T-helper 1 cell (primary cell): ENCODE measurements at regions not wholly inside any gene's neighbourhood (a gene's known extent, or its start where the extent isn't known, plus 50 kb on each side); places are given as distances from the start of the nearest gene placed in this dataset.
"Not testable (repeated sequence)": the region's sequence is repeated elsewhere in the genome, so short reads cannot be mapped to it uniquely, and the experiment has no call there.

Experiments used
- DNase-seq, 5 donors: peaks; one replicate each; pipeline ENCODE4 v3.0.0-alpha.2; 2012 to 2020

DNA sequence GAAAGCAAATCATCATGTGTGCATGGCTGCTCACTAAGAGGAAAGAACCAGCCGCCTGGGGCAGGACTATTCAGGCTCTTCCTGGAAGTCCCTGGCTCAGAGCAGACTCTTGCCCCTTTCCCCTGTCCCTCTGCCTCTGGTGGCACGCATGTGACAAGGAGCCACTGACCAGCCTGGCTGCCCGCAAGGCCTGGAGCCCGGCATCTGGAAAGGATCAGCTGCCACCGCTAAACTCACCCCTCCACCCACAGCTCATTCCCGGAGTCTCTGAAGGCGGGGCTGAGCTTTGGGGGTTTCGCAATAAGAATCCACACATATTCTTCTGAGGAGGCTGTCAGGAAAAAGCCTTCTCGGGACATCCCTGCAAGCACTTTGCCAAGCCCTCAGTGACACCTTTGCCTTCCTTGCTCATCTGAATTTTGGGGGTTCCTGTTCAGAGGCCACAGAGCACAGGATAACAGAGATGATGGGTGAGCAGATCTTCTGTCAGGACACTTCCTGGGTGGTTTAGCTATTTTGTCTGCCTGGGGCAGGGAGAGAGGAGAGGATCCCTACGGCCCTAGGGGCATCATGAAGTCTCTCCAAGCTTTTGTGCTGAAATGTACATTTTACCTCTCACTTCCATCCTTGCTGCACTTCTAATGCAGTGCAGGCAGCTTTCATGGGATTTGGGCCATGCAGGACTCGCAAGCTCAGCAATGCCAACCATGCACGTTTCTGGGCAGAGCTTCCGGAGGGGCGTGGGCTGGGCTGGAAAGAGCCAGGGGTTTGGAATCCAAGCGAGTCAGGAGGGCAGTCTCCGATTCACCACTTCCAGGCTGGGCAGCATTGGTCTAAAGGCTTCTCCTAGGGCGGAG, 124.8 kb upstream of the MAP1LC3B2 start:
- DNase-seq: no peak

DNA sequence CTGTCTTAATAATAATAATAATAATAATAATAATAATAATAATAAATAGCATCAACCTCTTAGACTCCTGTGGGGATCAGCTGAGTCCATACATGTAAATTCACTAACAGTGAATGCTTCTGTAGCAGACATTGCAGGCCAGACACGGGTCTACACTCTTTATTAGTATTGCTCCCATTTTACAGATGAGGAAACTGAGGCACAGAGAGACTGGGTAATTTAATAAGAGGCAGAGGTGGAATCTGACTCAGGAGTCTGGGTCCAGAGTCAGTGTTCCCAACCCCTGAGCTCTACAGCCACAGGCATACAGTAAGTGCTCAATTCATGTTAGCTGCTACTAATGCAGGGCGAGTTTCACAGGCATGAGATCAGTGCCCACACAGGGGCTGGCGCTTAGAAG, 123.2 kb upstream of the MAP1LC3B2 start:
- no peak for DNase-seq

DNA sequence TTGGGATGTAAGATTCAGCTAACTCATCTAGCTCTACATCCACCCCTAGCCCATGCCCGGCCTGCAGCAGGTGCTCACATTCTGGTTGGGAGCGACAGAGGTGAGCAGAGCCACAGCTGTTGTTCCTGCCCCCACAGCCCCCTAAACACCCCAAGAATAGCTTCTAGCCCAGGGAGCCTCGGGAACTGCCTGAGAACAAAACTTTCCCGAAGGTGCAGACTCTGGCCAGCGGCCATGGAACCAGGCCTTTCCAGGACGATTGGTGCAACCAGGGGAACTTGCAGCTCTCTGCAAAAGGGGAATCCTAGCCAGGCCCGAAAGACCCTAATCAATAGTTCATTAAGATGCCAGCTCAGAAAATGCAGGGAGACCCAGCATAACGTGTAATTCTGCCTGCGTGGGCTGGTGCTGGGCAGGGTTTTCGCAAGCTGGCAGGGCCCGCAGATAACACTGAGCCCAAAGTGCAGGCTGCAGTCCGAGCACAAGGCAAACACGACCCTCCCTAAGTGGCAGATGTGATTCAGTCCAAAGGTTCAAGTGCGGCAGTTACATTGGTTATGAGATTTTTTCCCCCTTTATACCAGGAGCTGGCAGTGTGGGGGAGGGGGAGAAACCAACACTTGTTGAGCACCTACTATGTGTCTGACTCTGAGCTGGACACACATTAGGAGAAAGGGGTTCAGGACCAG, 122.5 kb upstream of the MAP1LC3B2 start:
- no peak for DNase-seq

DNA sequence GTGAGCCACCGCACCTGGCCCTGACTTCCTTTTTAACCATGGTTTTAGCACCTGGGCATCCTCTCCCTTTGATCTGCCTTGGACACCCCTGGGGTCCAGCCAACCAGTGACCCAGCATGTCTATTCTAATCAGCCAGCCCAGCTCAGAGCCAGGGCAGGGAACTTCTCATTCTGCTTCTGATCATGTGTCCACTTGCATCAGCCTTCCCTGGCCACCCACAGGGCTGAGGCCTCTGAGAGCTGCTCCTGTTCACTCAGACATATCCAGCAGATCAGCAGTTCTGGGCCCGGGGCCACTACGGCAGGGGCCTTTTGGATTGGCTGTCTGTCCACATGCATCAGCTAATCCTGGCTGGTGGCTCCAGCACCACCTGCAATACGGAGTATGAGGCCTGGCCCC, 117.9 kb upstream of the MAP1LC3B2 start:
- no peak for DNase-seq

DNA sequence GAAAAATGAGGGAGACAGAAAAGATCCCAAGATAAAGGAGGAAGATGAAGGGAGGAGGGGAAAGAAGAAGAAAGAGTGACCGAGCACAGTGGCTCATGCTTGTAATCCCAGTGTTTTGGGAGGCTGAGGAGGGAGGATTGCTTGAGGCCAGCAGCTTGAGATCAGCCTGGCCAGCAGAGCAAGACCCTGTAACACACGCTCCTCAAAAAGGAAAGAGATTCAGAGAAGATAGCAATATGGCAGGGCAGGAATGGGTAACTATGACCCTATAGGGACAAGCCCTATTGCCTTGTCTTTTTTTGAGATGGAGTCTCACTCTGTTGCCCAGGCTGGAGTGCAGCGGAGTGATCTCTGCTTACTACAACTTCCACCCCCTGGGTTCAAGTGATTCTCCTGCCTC, 116.9 kb upstream of the MAP1LC3B2 start:
- no peak for DNase-seq

DNA sequence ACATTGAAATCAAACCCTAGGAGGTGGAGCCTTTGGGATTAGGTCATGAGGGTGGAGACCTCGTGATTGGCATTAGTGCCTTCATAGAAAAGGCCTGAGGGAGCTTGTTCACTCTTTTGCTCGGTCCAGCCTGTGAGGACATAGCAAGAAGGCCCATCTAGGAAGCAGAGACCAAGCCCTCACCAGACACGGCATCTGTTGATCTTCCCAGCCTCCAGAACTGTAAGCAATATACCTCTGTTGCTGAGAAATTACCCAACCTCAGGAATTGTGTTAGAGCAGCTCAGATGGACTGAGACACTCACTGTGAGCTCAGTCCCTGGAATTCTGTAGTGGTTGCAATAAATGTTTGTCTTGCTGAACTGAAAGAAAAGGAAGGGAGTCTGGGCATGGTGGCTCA, 116.2 kb upstream of the MAP1LC3B2 start:
- no peak for DNase-seq

DNA sequence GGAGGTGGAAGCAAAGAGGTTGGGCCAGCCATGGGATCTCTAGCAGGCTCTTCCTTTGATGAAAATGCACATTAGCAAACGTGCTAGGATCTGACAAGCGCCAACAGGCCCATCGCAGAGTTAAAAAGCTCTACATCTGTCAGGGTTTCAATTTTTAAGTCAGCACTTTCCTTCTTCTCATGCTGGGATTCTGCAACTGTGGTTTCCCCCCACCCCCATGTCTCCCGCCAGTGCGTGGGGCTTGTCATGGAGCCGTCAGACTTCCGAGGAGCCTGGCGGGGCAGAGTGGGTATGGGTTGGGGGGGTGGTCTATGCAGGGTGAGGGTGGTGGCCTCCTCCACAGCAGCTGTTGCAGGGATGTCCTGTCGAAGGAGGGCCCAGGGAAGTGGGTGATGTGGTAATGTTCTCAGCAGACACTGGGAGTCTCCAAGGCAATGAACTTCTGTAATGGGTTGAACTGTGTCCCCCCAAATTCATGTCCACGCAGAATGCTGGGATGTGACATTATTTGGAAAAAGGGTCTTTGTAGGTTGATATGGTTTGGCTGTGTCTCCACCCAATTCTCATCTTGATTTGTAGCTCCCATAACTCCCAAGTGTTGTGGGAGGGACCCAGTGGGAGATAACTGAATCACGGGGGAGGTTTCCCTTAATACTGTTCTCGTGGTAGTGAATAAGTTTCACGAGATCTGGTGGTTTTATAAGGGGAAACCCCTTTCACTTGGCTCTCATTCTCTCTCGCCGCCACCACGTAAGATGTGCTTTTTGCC, 115.2 kb upstream of the MAP1LC3B2 start:
- DNase-seq: peak in 1 of 5 donors; percentile 10

DNA sequence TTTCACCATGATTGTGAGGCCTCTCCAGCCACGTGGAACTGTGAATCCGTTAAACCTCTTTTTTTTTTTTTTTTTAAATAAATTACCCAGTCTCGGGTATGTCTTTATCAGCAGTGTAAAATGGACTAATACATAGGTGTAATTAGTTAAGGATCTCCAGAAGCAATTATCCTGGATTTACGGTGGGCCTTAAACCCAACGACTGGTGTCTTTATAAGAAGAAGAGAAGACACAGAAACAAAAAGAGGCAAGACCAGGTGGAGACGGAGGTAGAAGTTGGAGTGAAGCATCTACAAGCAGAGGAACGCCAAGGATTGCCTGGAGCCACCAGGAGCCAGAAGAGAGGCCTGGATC, 114.6 kb upstream of the MAP1LC3B2 start:
- DNase-seq: no peak

DNA sequence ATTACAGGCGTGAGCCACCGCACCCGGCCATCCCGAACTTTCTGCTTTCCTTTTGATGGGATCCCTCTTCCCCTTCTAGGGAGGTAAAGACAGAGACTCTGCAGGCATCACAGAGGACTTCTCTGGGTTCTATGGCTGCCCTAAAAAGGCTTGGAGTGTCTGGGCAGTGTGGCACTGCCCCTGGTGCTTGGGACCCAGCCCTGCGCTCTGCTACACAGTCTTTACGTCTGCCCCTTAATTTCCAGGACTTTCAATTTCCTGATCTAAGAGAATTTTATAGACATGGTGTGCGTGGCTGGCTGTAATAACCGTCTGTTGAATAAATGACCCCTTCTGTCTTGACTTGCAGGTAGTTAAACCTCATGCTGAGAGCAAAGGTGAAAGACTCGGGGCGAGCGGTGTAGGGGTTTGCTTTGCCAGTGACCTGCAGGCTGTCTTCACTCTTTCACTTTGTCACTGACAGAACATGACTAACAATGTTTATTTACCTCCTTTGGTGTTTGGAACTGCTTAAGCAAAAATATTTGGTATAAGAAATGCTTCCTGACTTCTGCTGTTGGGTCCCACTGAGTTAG, 110.9 kb upstream of the MAP1LC3B2 start:
- DNase-seq: no peak

DNA sequence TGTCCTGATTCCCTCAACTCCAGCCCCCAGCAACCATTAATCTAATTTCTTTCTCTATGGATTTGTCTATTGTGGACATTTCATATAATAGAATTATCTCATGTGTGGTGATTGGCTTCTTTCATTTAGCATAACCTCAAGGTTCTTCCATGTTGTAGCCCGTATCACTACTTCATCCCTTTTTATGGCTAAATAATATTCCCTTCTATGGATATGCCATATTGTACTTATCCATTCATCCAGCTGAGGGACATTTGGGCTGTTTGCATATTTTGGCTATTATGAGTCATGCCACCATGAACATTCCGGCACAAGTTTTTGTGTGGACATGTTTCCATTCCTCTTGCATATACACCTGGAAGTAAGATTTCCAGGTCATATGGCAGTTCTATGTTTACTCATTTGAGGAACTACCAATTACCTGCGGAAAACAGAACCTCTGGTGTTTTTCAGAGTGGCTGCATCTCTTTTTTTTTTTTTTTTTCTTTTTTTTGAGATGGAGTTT, 108.7 kb upstream of the MAP1LC3B2 start:
- no peak for DNase-seq

DNA sequence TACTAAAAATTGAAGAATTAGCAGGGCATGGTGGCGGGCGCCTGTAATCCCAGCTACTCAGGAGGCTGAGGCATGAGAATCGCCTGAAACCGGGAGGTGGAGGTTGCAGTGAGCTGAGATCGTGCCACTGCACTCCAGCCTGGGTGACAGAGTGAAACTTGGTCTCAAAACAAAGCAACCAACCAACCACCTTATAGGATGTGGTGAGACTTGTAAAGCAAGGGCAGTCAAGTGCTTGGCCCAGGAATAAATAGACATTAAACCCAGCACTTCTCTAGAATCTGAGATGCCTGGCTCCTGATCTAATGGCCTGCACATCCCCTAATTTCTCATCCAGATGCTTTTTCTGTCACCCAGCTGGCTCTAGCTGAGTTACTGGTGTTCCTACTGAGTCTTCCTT, 106.2 kb upstream of the MAP1LC3B2 start:
- not testable (repeated sequence) for DNase-seq

DNA sequence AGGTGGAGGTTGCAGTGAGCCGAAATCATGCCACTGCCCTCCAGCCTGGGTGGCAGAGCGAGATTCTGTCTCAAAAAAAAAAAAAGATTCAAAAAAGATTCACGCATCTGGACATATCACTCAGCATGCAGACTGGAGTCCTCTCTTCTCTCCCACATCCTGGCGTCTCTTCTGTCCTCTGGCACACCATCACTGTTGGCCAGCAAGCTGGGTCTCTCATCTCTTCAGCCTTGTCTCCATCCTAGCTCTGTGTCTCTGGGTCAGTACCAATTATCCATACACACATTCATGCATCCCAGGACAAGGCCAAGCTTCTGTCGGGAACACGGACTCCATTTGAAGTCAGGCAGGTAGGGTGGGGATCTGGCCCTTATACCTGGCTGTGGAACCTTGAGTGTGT, 105.5 kb upstream of the MAP1LC3B2 start:
- no peak for DNase-seq

DNA sequence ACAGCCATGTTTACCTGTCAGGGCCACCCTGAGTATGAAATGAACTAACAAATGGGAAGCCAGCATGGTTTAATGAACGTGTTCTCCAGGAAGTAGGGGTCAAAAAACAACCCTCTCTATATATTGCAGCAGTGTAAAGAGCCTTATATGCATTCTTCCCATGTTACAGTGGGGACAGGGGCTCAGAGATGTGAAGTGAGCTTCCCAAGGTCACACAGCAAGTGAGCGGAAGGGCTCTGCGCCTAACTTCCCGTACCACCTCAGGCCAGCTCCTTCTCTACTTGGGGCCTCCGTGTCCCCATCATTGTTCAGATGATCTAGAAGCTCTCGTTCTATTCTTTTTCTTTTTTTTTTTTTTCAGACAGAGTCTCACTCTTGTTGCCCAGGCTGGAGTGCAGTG, 105.1 kb upstream of the MAP1LC3B2 start:
- no peak for DNase-seq

DNA sequence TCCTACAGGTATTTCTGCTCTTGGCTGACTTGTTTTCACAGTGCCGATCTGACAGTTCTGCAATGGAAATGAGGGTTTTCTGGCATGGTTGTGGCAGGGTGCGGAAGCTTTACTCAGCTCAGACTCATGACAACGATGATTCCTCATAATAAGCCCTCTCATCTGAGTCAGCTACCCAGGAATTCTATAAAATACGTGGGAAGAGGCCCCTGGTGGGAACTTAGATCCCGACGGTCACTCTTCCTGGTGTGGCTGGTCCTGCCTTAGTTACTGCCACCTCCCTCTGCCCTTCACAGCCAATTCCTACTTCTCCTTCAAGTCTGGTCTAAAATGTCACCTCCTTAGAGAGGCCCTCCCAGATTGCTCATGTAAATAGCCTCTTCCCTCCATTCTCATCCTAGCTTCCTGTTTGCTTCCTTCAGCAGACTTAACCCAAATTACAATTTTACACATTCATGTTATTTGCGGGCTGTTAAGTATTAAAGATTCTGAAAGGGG, 104.2 kb upstream of the MAP1LC3B2 start:
- DNase-seq: no peak

DNA sequence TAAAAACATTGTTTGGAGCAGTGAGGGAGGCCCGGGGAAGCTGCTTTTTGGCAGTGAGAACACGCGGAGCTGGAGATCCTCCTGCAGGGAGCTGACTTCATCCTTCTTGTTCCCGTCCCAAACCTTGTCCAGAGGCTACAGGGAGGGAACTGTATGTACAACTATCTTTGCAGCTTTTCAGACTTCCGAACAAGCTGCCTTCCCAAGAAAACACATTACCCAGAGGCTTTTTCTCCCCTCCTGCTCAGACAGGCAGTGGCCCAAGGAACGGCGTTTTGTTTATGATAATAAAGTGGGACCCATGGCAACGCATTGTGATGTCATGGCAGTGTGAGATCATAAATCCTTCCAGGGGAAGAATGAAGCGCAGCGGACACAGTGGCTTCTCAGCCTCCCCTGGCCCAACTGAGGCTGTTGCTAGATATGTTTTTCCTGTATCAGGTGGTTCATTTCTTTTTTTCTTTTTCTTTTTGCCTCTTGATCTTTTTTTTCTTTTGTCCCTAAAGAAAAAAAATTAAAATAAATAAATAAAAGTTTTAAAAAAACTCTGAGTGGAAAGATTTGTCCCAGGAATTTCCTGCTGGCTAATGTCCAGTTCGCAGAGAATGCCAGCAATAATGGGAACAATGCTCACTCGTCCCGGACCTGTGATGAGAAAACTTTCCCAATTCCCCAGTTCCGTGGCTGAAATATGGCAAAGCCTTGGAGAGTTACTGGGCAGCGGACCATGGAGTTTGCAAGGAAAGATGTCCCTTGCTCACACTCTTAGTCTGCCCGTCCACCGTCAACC, 103.4 kb upstream of the MAP1LC3B2 start:
- DNase-seq: no peak

DNA sequence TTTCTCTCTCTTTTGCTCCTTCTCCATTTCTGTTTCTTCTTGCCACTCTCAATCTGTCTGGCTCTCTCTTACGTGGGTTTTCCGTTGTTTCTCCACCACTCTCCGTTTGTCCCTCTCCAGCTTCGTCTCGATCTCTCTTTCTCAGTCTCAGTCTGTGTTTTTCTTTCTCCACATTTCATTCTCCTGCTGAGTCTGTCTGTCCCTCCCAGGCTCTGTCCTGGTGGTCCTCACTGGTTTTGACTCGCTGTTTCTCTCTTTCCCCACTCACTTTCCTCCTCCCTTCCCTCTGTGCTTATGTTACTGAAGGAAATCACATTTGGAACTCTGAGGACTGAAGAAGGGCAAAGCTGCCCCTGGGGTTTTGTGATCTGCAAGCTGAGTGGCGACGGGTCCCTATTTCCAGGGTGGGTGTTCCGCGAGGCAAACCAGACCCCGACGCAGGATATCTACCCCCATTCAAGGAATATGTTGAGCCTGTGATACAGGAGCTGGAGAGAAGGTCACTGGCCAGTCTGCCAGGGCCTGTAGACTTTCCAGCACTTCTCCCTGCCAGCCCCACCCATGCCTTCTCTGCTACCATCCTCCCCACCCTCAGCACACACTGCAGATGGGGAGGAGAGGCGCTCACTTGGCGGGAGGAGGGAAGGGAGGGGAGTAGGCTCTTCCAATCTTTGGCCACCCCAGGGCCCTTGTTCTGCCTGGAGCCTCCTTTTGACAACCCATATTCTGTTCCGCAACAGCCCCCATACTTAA, 102.7 kb upstream of the MAP1LC3B2 start:
- no peak for DNase-seq

DNA sequence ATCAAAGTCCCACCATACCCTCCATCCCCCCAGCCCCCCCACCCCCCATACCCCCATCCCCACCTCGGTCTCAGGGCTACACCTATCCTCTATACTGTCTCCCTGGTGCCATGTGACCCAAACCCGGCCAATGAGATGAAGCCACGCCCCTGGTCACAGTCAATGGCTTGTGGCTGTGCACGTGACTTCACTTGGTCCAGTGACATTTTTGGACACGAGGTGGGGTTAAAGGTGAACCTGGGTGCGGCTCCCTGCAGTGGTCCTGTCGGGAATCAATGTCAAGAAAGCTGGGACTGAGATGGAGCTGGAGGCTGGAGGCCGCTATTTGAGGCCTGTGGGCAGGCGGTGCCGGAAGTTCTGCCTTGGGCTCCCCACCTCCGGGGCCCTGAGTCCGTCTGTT, 100.7 kb upstream of the MAP1LC3B2 start:
- DNase-seq: no peak

DNA sequence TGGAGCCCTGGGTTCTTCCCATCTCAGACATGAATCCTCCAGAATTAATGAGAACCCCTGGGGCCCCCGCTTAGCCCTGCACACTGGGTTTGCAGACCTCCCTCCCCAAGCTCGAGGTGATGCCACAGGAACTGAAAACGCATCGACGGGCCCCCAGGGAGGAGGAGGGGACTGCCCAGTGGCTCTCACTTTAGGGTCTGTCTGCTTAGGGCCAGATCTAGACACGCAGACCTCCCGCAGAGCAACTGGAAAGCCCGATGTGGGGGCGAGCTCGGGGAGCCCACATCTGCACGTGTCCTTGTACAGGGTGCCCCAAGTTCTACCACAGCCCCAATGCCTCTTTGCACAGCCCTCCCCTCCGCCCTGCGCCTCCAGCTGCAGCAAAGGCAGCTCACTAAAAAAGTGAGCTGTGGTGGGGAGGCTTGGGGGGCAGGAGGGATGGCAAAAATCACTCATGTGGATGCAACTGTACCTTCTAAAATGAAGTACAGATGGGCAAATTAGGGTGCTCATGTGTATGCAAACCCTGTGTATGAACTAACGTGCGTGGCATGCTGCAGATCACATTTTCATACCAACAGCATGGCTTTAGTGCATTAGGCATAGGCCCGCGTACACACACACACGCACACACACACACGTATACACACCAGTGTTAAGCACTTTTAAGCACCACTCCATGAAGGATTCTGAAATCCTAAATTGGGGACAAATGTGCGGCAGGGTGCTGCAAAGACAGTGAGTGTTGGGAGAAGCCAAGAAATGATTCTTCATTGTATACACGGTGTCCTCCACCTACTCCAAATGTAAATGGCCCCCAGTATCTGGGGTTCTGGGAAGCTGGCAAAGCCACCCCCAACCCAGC, 99.9 kb upstream of the MAP1LC3B2 start:
- no peak for DNase-seq

DNA sequence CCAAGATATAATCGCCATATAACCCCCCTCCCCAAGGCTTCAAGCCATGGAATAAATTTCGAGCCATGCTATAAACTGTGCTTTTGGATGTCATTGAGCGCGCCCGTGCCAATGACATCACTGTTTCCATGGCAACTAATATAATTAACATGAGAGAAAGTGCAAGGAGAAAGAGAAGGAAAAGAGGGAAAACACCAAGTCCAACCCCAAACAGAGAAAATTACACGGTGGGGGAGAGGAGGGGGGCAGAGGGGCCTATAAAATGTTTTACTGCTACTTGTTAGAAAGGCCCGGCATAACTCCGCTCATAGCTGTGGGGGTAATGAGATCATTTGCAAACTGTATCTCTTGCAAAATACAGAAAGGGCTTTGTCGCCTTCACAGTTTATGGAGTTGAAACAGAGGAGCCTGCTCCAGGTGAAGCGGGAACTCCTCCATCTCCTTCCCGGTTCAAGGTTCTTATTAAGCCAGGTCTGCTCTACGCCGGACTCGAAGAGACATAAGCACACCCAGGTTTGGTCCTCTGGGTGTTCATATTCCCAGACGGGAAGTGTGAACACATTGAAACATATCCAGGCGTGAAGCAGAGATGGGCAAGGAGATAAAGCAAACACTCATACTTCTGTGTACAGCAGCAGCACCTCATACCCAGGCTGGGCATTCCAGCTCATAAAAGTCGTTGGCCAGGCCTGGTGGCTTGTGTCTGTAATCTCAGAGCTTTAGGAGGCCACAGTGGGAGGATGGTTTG, 99.1 kb upstream of the MAP1LC3B2 start:
- DNase-seq: no peak

DNA sequence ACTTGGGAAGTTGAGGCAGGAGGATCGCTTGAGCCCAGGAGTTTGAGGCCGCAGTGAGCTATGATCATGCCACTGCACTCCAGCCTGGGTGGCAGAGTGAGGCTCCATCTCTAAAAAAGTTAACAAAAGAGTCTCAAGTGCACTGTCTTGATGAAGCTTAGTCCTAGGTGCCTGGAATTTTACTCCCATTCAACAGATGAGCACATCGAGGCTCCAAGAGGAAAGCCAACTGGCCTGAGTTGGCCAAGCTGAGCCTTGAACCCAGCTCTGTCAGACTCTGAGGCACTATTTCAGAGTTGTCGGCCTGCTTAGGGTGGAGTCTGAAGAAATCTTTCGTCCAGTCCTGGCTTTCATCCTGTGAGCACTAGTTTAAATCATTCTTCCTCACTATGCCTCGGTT, 98.1 kb upstream of the MAP1LC3B2 start:
- no peak for DNase-seq
